ENCODE measurements at regions not wholly inside any gene's neighbourhood (a gene's known extent, or its start where the extent isn't known, plus 50 kb on each side); places are given as distances from the start of the nearest gene placed in this dataset.

GRCh38 chr12:124630791-124631313 is 63.4 kb upstream of the NCOR2 start:
- ChIA-PET CTCF (no interaction called here), POLR2A (no interaction called here)
- Histone ChIP-seq H3K4me2 (no peak overlapping the region), H3K4me3 (no peak overlapping the region), H3K9me3 (no peaks in the 10 kb centered on the region), H3K27ac (peak overlapping the region in 1 of 2 experiments; percentile 56; a peak in 3 of 6 replicates), H3K4me1 (peaks cover 46% of the 10 kb centered on the region)
- DNase-seq (ENCODE audit: low read depth in 1 of 2, low spot score in 1 of 2) (no peak), ATAC-seq (no peak), FAIRE-seq (no peak)
- WGBS (ENCODE audit: missing lambda C conversion rate) = 87% methylated on average over 15 of the region's 15 CpGs
- no peak for TF ChIP-seq RFX5 (IDR thresholded peaks at IDR 0.05)
- peak; percentile 84 for TF ChIP-seq ZSCAN20 (CRISPR knock-in tag; IDR thresholded peaks at IDR 0.05)
- TF ChIP-seq ATOH8 (CRISPR knock-in tag; IDR thresholded peaks at IDR 0.05; ENCODE audit: low read depth) = peak; percentile 69; the same call in 1 of the 2 replicates
- 0 out of 2 replicates have a peak, but pooled peaks have one; percentile 59 for TF ChIP-seq HOXB5 (CRISPR knock-in tag; IDR thresholded peaks at IDR 0.05)
- no peak for TF ChIP-seq CBX8 (IDR thresholded peaks at IDR 0.05)
- peak; percentile 22; the same call in 1 of the 2 replicates for TF ChIP-seq HOXB13 (CRISPR knock-in tag; IDR thresholded peaks at IDR 0.05; ENCODE audit: low read depth)
- peak; percentile 84 for TF ChIP-seq EHF (CRISPR knock-in tag; IDR thresholded peaks at IDR 0.05)
- TF ChIP-seq HEYL (CRISPR knock-in tag; IDR thresholded peaks at IDR 0.05) = peak; percentile 73; the same call in 1 of the 2 replicates

GRCh38 chr12:124629789-124630480 is 62.5 kb upstream of the NCOR2 start:
- ATAC-seq (no peak), FAIRE-seq (no peak), DNase-seq (ENCODE audit: low read depth in 1 of 2, low spot score in 1 of 2) (no peak)
- CTCF ChIA-PET = no interaction called here
- Histone ChIP-seq H3K27ac (peak overlapping the region in 1 of 2 experiments; percentile 56; a peak in 3 of 6 replicates), H3K4me1 (peaks cover 46% of the 10 kb centered on the region), H3K4me2 (no peak overlapping the region), H3K4me3 (no peak overlapping the region), H3K9me3 (no peaks in the 10 kb centered on the region)
- POLR2A ChIA-PET = no interaction called here
- TF ChIP-seq, protein P1, sequence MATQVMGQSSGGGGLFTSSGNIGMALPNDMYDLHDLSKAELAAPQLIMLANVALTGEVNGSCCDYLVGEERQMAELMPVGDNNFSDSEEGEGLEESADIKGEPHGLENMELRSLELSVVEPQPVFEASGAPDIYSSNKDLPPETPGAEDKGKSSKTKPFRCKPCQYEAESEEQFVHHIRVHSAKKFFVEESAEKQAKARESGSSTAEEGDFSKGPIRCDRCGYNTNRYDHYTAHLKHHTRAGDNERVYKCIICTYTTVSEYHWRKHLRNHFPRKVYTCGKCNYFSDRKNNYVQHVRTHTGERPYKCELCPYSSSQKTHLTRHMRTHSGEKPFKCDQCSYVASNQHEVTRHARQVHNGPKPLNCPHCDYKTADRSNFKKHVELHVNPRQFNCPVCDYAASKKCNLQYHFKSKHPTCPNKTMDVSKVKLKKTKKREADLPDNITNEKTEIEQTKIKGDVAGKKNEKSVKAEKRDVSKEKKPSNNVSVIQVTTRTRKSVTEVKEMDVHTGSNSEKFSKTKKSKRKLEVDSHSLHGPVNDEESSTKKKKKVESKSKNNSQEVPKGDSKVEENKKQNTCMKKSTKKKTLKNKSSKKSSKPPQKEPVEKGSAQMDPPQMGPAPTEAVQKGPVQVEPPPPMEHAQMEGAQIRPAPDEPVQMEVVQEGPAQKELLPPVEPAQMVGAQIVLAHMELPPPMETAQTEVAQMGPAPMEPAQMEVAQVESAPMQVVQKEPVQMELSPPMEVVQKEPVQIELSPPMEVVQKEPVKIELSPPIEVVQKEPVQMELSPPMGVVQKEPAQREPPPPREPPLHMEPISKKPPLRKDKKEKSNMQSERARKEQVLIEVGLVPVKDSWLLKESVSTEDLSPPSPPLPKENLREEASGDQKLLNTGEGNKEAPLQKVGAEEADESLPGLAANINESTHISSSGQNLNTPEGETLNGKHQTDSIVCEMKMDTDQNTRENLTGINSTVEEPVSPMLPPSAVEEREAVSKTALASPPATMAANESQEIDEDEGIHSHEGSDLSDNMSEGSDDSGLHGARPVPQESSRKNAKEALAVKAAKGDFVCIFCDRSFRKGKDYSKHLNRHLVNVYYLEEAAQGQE (IDR thresholded peaks at IDR 0.05) = no peak
- TF ChIP-seq HOXB13 (CRISPR knock-in tag; IDR thresholded peaks at IDR 0.05; ENCODE audit: low read depth) (no peak), RNF2 (IDR thresholded peaks at IDR 0.05; ENCODE audit: borderline replicate concordance, low read depth) (no peak), HEYL (CRISPR knock-in tag; IDR thresholded peaks at IDR 0.05) (no peak), MAZ (IDR thresholded peaks at IDR 0.05; ENCODE audit: borderline replicate concordance, low read depth, low read length) (no peak), EHF (CRISPR knock-in tag; IDR thresholded peaks at IDR 0.05) (no peak), GATA3 (IDR thresholded peaks at IDR 0.05; ENCODE audit: borderline replicate concordance) (no peak), CEBPB (IDR thresholded peaks at IDR 0.05) (no peak), MYC (IDR thresholded peaks at IDR 0.05; ENCODE audit: borderline replicate concordance, low read length) (no peak), KDM1A (IDR thresholded peaks at IDR 0.05; ENCODE audit: low read depth) (no peak), CBX8 (IDR thresholded peaks at IDR 0.05) (no peak), TFCP2L1 (CRISPR knock-in tag; IDR thresholded peaks at IDR 0.05) (no peak), RARB (CRISPR knock-in tag; IDR thresholded peaks at IDR 0.05) (no peak), ZFP36 (IDR thresholded peaks at IDR 0.05; ENCODE audit: borderline replicate concordance, partially characterized antibody) (no peak), SREBF2 (IDR thresholded peaks at IDR 0.05) (no peak), ELK1 (IDR thresholded peaks at IDR 0.05; ENCODE audit: low read depth, low read length) (no peak), POLR2A (IDR thresholded peaks at IDR 0.05; ENCODE audit: low read length) (no peak)
- WGBS (ENCODE audit: missing lambda C conversion rate) = 91% methylated on average over 12 of the region's 12 CpGs

Data from A549 (cell line).